ENCODE measurements at regions not wholly inside any gene's neighbourhood (a gene's known extent, or its start where the extent isn't known, plus 50 kb on each side); places are given as distances from the start of the nearest gene placed in this dataset.

GRCh38 chr4:12716896-12717295, 767.2 kb downstream of the RAB28 start:
- no peaks in the 10 kb centered on the region for H3K27me3 Mint-ChIP-seq (ENCODE audit: low read depth)
- H3K9me3 Mint-ChIP-seq: peaks cover 30% of the 10 kb centered on the region
- no peak for DNase-seq (ENCODE audit: low spot score)
- no peak for ATAC-seq
- H3K36me3 Mint-ChIP-seq: no peaks in the 10 kb centered on the region; the same call in 1 of the 2 replicates
- H3K4me1 Mint-ChIP-seq: no peaks in the 10 kb centered on the region
- CTCF ChIA-PET: no interaction called here
- no peak overlapping the region for H3K4me3 Mint-ChIP-seq
- POLR2A ChIA-PET: no interaction called here
- TF ChIP-seq GTF2I (CRISPR knock-in tag; conservative IDR thresholded peaks at IDR 0.05): no peak
- TF ChIP-seq NR1H2 (CRISPR knock-in tag; IDR thresholded peaks at IDR 0.05): no peak
- TF ChIP-seq ATF3 (CRISPR knock-in tag; conservative IDR thresholded peaks at IDR 0.05): no peak
- TF ChIP-seq E2F4 (CRISPR knock-in tag; IDR thresholded peaks at IDR 0.05; ENCODE audit: borderline replicate concordance, low read depth): no peak
- TF ChIP-seq AFF4 (CRISPR knock-in tag; IDR thresholded peaks at IDR 0.05; ENCODE audit: borderline replicate concordance): no peak
- TF ChIP-seq CTCF (IDR thresholded peaks at IDR 0.05): no peak
- TF ChIP-seq E2F5 (CRISPR knock-in tag; IDR thresholded peaks at IDR 0.05): no peak
- TF ChIP-seq TCF7 (CRISPR knock-in tag; IDR thresholded peaks at IDR 0.05; ENCODE audit: low read depth): no peak
- TF ChIP-seq PREB (CRISPR knock-in tag; IDR thresholded peaks at IDR 0.05; ENCODE audit: borderline replicate concordance): no peak
- TF ChIP-seq NFYB (CRISPR knock-in tag; conservative IDR thresholded peaks at IDR 0.05; ENCODE audit: low read depth): no peak
- no peak for TF ChIP-seq ATF2 (CRISPR knock-in tag; IDR thresholded peaks at IDR 0.05; ENCODE audit: borderline replicate concordance, low read depth)
- no peak for TF ChIP-seq ZNF416 (CRISPR knock-in tag; IDR thresholded peaks at IDR 0.05)
- no peak for TF ChIP-seq PRRX2 (CRISPR knock-in tag; IDR thresholded peaks at IDR 0.05)
- TF ChIP-seq ERG (CRISPR knock-in tag; IDR thresholded peaks at IDR 0.05): no peak
- TF ChIP-seq ZNF423 (CRISPR knock-in tag; IDR thresholded peaks at IDR 0.05): no peak
- TF ChIP-seq SP1 (CRISPR knock-in tag; conservative IDR thresholded peaks at IDR 0.05): no peak
- TF ChIP-seq FOXP4 (CRISPR knock-in tag; IDR thresholded peaks at IDR 0.05): no peak
- no peak for TF ChIP-seq HMGA2 (CRISPR knock-in tag; IDR thresholded peaks at IDR 0.05)
- no peak for TF ChIP-seq NFATC4 (CRISPR knock-in tag; IDR thresholded peaks at IDR 0.05)
- H3K27ac Mint-ChIP-seq: no peak overlapping the region
